ENCODE measurements at regions not wholly inside any gene's neighbourhood (a gene's known extent, or its start where the extent isn't known, plus 50 kb on each side); places are given as distances from the start of the nearest gene placed in this dataset.

GRCh38 chr4:11633430-11633829 is 204.7 kb upstream of the HS3ST1 start:
- WGBS, 2 experiments (ENCODE audit: insufficient coverage in 1 of 2, insufficient read length in 1 of 2): 67 to 76% methylated on average over 1 to 3 of the region's 4 CpGs
- TF ChIP-seq CTCF (conservative IDR thresholded peaks at IDR 0.05): no peak
- H3K4me1 Mint-ChIP-seq: peaks cover 9% of the 10 kb centered on the region

GRCh38 chr4:11632483-11632882 is 203.8 kb upstream of the HS3ST1 start:
- DNase-seq: no peak
- Histone ChIP-seq H3K4me3 (ENCODE audit: low read length) (no peak overlapping the region), H3K9ac (ENCODE audit: extremely low read depth, low read length, poor library complexity, severe bottlenecking) (no peak overlapping the region), H3K36me3 (ENCODE audit: control insufficient read depth, insufficient read depth, low read length) (no peaks in the 10 kb centered on the region), H3K27me3 (ENCODE audit: control insufficient read depth, insufficient read depth, low read length, poor library complexity, severe bottlenecking) (no peaks in the 10 kb centered on the region), H3K9me3 (ENCODE audit: control insufficient read depth, low read length) (no peaks in the 10 kb centered on the region), H3K27ac (ENCODE audit: low read depth, low read length) (no peak overlapping the region), H3K4me1 (ENCODE audit: control insufficient read depth, insufficient read depth, low read length) (no peaks in the 10 kb centered on the region)
- H3K4me1 Mint-ChIP-seq: peaks cover 9% of the 10 kb centered on the region
- no peaks in the 10 kb centered on the region for H3K36me3 Mint-ChIP-seq (ENCODE audit: low read depth)
- H3K4me3 Mint-ChIP-seq: no peak overlapping the region
- no peak overlapping the region for H3K27ac Mint-ChIP-seq
- H3K27me3 Mint-ChIP-seq (ENCODE audit: insufficient read depth): no peaks in the 10 kb centered on the region
- no peak for TF ChIP-seq CTCF (conservative IDR thresholded peaks at IDR 0.05)
- no peaks in the 10 kb centered on the region for H3K9me3 Mint-ChIP-seq
- WGBS, 2 experiments (ENCODE audit: insufficient coverage in 1 of 2, insufficient read length in 1 of 2): 89 to 98% methylated on average over 5 to 6 of the region's 6 CpGs

More at GRCh38 chr4:11633430-11633829, 204.7 kb upstream of the HS3ST1 start:
- H3K9me3 ChIP-seq (ENCODE audit: control insufficient read depth, low read length): peaks cover under 1% of the 10 kb centered on the region
- no peaks in the 10 kb centered on the region for H3K27me3 Mint-ChIP-seq (ENCODE audit: insufficient read depth)
- H3K27ac ChIP-seq (ENCODE audit: low read depth, low read length): no peak overlapping the region
- no peaks in the 10 kb centered on the region for H3K36me3 Mint-ChIP-seq (ENCODE audit: low read depth)
- no peaks in the 10 kb centered on the region for H3K36me3 ChIP-seq (ENCODE audit: control insufficient read depth, insufficient read depth, low read length)
- H3K27ac Mint-ChIP-seq: no peak overlapping the region
- H3K27me3 ChIP-seq (ENCODE audit: control insufficient read depth, insufficient read depth, low read length, poor library complexity, severe bottlenecking): no peaks in the 10 kb centered on the region
- H3K9ac ChIP-seq (ENCODE audit: extremely low read depth, low read length, poor library complexity, severe bottlenecking): no peak overlapping the region
- peaks cover 1% of the 10 kb centered on the region for H3K9me3 Mint-ChIP-seq
- no peak for DNase-seq
- no peaks in the 10 kb centered on the region for H3K4me1 ChIP-seq (ENCODE audit: control insufficient read depth, insufficient read depth, low read length)
- H3K4me3 Mint-ChIP-seq: no peak overlapping the region
- H3K4me3 ChIP-seq (ENCODE audit: low read length): no peak overlapping the region

- H3K27ac Mint-ChIP-seq: no peak overlapping the region
These were observed 203.3 kb upstream of the HS3ST1 start for GRCh38 chr4:11632025-11632424.

More at GRCh38 chr4:11632025-11632424, 203.3 kb upstream of the HS3ST1 start:
- Histone ChIP-seq H3K4me3 (ENCODE audit: low read length) (no peak overlapping the region), H3K9ac (ENCODE audit: extremely low read depth, low read length, poor library complexity, severe bottlenecking) (no peak overlapping the region), H3K27me3 (ENCODE audit: control insufficient read depth, insufficient read depth, low read length, poor library complexity, severe bottlenecking) (no peaks in the 10 kb centered on the region), H3K9me3 (ENCODE audit: control insufficient read depth, low read length) (no peaks in the 10 kb centered on the region), H3K27ac (ENCODE audit: low read depth, low read length) (no peak overlapping the region), H3K4me1 (ENCODE audit: control insufficient read depth, insufficient read depth, low read length) (no peaks in the 10 kb centered on the region), H3K36me3 (ENCODE audit: control insufficient read depth, insufficient read depth, low read length) (no peaks in the 10 kb centered on the region)
- Mint-ChIP-seq H3K27me3 (ENCODE audit: insufficient read depth) (no peaks in the 10 kb centered on the region), H3K4me1 (peaks cover 9% of the 10 kb centered on the region), H3K36me3 (ENCODE audit: low read depth) (no peaks in the 10 kb centered on the region), H3K9me3 (peaks cover 2% of the 10 kb centered on the region), H3K4me3 (no peak overlapping the region)
- no peak for TF ChIP-seq CTCF (conservative IDR thresholded peaks at IDR 0.05)
- DNase-seq: no peak
- 87 to 93% methylated on average over 4 of the region's 4 CpGs for WGBS, 2 experiments (ENCODE audit: insufficient coverage in 1 of 2, insufficient read length in 1 of 2)
